HCT116 (cell line): ENCODE measurements at regions not wholly inside any gene's neighbourhood (a gene's known extent, or its start where the extent isn't known, plus 50 kb on each side); places are given as distances from the start of the nearest gene placed in this dataset.

Experiments used
- ATAC-seq: fragments of 200-7000 bp; cut with Tn5 transposase; 2 replicates; pipeline ENCODE4 v1.9.1; 2020; ENCODE audit warnings: mild to moderate bottlenecking, moderate library complexity
- BruUV-seq: library from RNA; stranded (reverse); fragments of 400-500 nt; replicated peaks from 2 replicates; lab custom pipeline; 2021; lab: Mats Ljungman, UMichigan
- CTCF ChIA-PET: fragments of 300-600 bp; sonication (Branson Sonifier 250); formaldehyde crosslinking; loops from one replicate; lab custom pipeline; 2021; ENCODE audit warnings: antibody characterized with exemption; lab: Charles Lee
- POLR2A ChIA-PET: fragments of 300-600, 350-600 bp; sonication (Branson Sonifier 250); formaldehyde crosslinking; loops from one replicate; lab custom pipeline; 2021; ENCODE audit warnings: antibody characterized with exemption; lab: Charles Lee
- RAD21 ChIA-PET, 2 experiments: fragments of 300-600 bp; sonication (Branson Sonifier 250); formaldehyde crosslinking; loops; one replicate each; lab custom pipeline; 2023; ENCODE audit warnings: low total read pairs in 2 of 2; ENCODE audit not compliant: uncharacterized antibody in 2 of 2, unreplicated experiment in 2 of 2, low non-redundant PET in 1 of 2; lab: Charles Lee
- DNase-seq: peaks from one replicate; pipeline ENCODE4 v3.0.0-alpha.2; 2010; ENCODE audit warnings: low read depth, low spot score
- H2AFZ ChIP-seq: fragments of 200-600 bp; shearing (Covaris generic), sonication (generic); 2 replicates; pipeline ENCODE4 v1.6.1; 2017; ENCODE audit warnings: low read depth, mixed run types, mixed read lengths, antibody characterized with exemption, low read length; ENCODE audit not compliant: poor library complexity, severe bottlenecking
- H3K27ac ChIP-seq: 2 replicates; pipeline ENCODE4 v1.5.1; 2012; ENCODE audit warnings: low read depth, low read length
- H3K27me3 ChIP-seq: fragments of 200-600 bp; sonication (generic); 2 replicates; pipeline ENCODE4 v1.6.1; 2016; ENCODE audit warnings: mixed run types, low read length, mixed read lengths; ENCODE audit not compliant: insufficient read depth
- H3K36me3 ChIP-seq, 2 experiments: fragments of 200-500 bp in 1 of 2; fragments of 200-600 bp in 1 of 2; sonication (Bioruptor generic) in 1 of 2; sonication (generic) in 1 of 2; 2 replicates each; pipeline versions ENCODE4 v1.5.1 to v1.6.1; 2014 to 2016; ENCODE audit warnings: low read length in 2 of 2, inconsistent platforms in 1 of 2, mixed read lengths in 1 of 2, mixed run types in 1 of 2; ENCODE audit not compliant: insufficient read depth in 2 of 2, control insufficient read depth in 1 of 2
- H3K4me1 ChIP-seq, 2 experiments: fragments of 200-600 bp in 1 of 2; sonication (generic) in 1 of 2; 2 replicates each; pipeline versions ENCODE4 v1.5.1 to v1.6.1; 2012 to 2017; ENCODE audit warnings: low read length in 2 of 2, inconsistent platforms in 1 of 2, mild to moderate bottlenecking in 1 of 2, mixed read lengths in 1 of 2, mixed run types in 1 of 2, moderate library complexity in 1 of 2; ENCODE audit not compliant: insufficient read depth in 2 of 2, control insufficient read depth in 1 of 2
- H3K4me2 ChIP-seq: fragments of 200-600 bp; sonication (generic); 2 replicates; pipeline ENCODE4 v1.6.1; 2017; ENCODE audit warnings: mixed run types, low read length, mixed read lengths
- H3K4me3 ChIP-seq, 2 experiments: fragments of 200-600 bp in 1 of 2; sonication (generic) in 1 of 2; replicated peaks in 1 of 2; 2 replicates each; pipeline ENCODE4 v1.5.1; 2011 to 2016; ENCODE audit warnings: low read length in 2 of 2, control low read depth in 1 of 2, low read depth in 1 of 2, mild to moderate bottlenecking in 1 of 2, mixed read lengths in 1 of 2, mixed run types in 1 of 2
- H3K79me2 ChIP-seq: fragments of 200-600 bp; sonication (generic); 2 replicates; pipeline ENCODE4 v1.6.1; 2017; ENCODE audit warnings: mild to moderate bottlenecking, mixed run types, low read length, moderate library complexity, mixed read lengths; ENCODE audit not compliant: insufficient read depth
- H3K9ac ChIP-seq: fragments of 200-600 bp; sonication (generic); 2 replicates; pipeline ENCODE4 v1.6.1; 2016; ENCODE audit warnings: low read length, mixed read lengths
- H3K9me2 ChIP-seq: fragments of 200-600 bp; sonication (generic), shearing (Covaris generic); 2 replicates; pipeline ENCODE4 v1.6.1; 2017; ENCODE audit warnings: mixed run types, mild to moderate bottlenecking, moderate library complexity; ENCODE audit not compliant: insufficient read depth
- H3K9me3 ChIP-seq, 2 experiments: fragments of 200-500 bp in 1 of 2; fragments of 200-600 bp in 1 of 2; sonication (Bioruptor generic) in 1 of 2; sonication (generic) in 1 of 2; 2 replicates each; pipeline ENCODE4 v1.6.1; 2014 to 2017; ENCODE audit warnings: low read length in 2 of 2, mixed read lengths in 2 of 2, inconsistent platforms in 1 of 2, low read depth in 1 of 2, mild to moderate bottlenecking in 1 of 2, mixed run types in 1 of 2, moderate library complexity in 1 of 2; ENCODE audit not compliant: control insufficient read depth in 1 of 2, insufficient read depth in 1 of 2
- H4K20me1 ChIP-seq: fragments of 200-600 bp; sonication (generic), shearing (Covaris generic); 2 replicates; pipeline ENCODE4 v1.6.1; 2017; ENCODE audit warnings: mixed run types, mild to moderate bottlenecking, moderate library complexity; ENCODE audit not compliant: insufficient read depth
- CEBPB ChIP-seq: IDR thresholded peaks from 2 replicates; pipeline ENCODE4 v1.6.1; 2012; ENCODE audit warnings: low read depth
- EGR1 ChIP-seq: IDR thresholded peaks from 2 replicates; pipeline ENCODE4 v1.6.1; 2012; ENCODE audit warnings: low read depth
- ELF1 ChIP-seq: IDR thresholded peaks from 2 replicates; pipeline ENCODE4 v1.6.1; 2012; ENCODE audit warnings: low read depth, borderline replicate concordance
- EZH2phosphoT487 ChIP-seq: fragments of 200-600 bp; IDR thresholded peaks from 2 replicates; pipeline ENCODE4 v1.6.1; 2018; ENCODE audit warnings: antibody characterized with exemption, borderline replicate concordance
- JUND ChIP-seq: IDR thresholded peaks from 2 replicates; pipeline ENCODE4 v1.6.1; 2012
- POLR2AphosphoS5 ChIP-seq: IDR thresholded peaks from 2 replicates; pipeline ENCODE4 v1.6.1; 2011; ENCODE audit warnings: mild to moderate bottlenecking, low read depth, low read length, moderate library complexity
- RAD21 ChIP-seq: IDR thresholded peaks from 2 replicates; pipeline ENCODE4 v1.6.1; 2012; ENCODE audit warnings: low read depth, mild to moderate bottlenecking
- SIN3A ChIP-seq: IDR thresholded peaks from 2 replicates; pipeline ENCODE4 v1.6.1; 2012; ENCODE audit warnings: low read depth
- SP1 ChIP-seq: IDR thresholded peaks from 2 replicates; pipeline ENCODE4 v1.6.1; 2012; ENCODE audit warnings: low read depth
- TCF7L2 ChIP-seq: IDR thresholded peaks from 2 replicates; pipeline ENCODE4 v1.7.0; 2011; ENCODE audit warnings: borderline replicate concordance, inconsistent platforms; ENCODE audit not compliant: insufficient read depth, insufficient read length; ENCODE audit errors: extremely low read depth
- ZFX ChIP-seq: fragments of 450-650 bp; IDR thresholded peaks from 2 replicates; pipeline ENCODE4 v1.6.1; 2017
- ZNF274 ChIP-seq: fragments of 200-500 bp; sonication (Bioruptor generic); IDR thresholded peaks from 2 replicates; pipeline ENCODE4 v1.6.1; 2014; ENCODE audit warnings: mild to moderate bottlenecking, low read depth, low read length, inconsistent platforms
- intact Hi-C: fragments of 100-400 bp; cut with micrococcal nuclease; formaldehyde crosslinking; loops from 2 replicates; pipeline ENCODE4 v1.10.0; 2022
- TF ChIP-seq, protein P1 (sequence below), 3 experiments: fragments of 200-600 bp in 1 of 3; sonication (generic) in 1 of 3; IDR thresholded peaks in 2 of 3; conservative IDR thresholded peaks in 1 of 3; 2 replicates each; pipeline ENCODE4 v1.5.1; 2012 to 2017; ENCODE audit warnings: low read depth in 2 of 3, low read length in 2 of 3, antibody characterized with exemption in 1 of 3, borderline replicate concordance in 1 of 3, control low read depth in 1 of 3, mild to moderate bottlenecking in 1 of 3, mixed read lengths in 1 of 3, mixed run types in 1 of 3, moderate library complexity in 1 of 3; ENCODE audit not compliant: insufficient read depth in 1 of 3
- TF ChIP-seq, protein P2 (sequence below): IDR thresholded peaks from 2 replicates; pipeline ENCODE4 v1.6.1; 2012
- TF ChIP-seq, protein P3 (sequence below): IDR thresholded peaks from 2 replicates; pipeline ENCODE4 v1.6.1; 2012
- TF ChIP-seq, protein P4 (sequence below): IDR thresholded peaks from 2 replicates; pipeline ENCODE4 v1.6.1; 2011; ENCODE audit warnings: mild to moderate bottlenecking, low read length, moderate library complexity; ENCODE audit not compliant: insufficient replicate concordance; ENCODE audit errors: extremely low read depth

DNA sequence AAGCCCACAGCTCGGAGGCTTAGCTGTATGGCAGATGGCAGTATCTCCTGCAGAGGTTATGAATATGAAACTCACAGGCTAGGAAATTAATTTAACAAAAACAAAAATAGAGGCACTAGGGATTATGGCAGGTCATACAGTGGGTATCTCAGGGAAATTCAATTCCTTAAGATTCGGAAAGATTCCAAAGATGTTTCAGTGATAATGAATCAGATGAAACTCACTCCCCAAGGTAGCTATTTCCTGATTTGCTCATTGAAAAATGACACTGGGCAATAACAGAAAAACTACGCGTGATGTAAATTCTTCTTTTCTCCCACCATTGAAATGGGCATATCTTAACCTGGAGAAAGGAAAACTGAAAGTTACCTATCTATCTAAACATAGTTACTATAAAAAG lies 414.1 kb downstream of the STK39 start:
- BruUV-seq = no TSS peak
- RAD21 ChIA-PET = no interaction called here

DNA sequence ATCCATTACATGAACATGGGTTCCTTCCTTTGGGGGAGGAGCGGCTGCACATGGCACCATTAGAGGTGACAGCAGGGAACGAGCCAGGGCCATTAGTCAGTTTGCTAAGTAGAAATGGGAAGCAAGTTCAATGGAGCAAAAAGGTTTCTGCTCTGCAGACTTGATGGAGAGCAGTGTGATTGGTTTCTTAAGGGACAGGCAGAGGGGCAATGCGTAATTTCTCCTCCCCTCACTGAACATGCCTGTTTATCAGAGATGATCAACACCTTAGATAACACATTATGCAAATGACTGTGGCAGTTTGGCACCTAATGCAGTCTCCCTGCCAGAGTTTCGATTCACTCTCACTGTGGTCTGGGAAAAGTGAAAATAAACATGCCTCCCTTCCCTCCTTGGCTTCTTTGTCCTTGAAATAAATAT lies 414.5 kb downstream of the STK39 start:
- RAD21 ChIA-PET = no interaction called here
- POLR2A ChIA-PET = no interaction called here
- intact Hi-C loops = no loop called here
- Histone ChIP-seq H3K79me2 (no peaks in the 10 kb centered on the region), H3K4me3 (no peak overlapping the region), H3K27me3 (peaks cover 25% of the 10 kb centered on the region), H3K9me2 (no peaks in the 10 kb centered on the region), H3K9me3 (no peaks in the 10 kb centered on the region), H3K36me3 (no peaks in the 10 kb centered on the region), H3K4me2 (no peak overlapping the region), H4K20me1 (no peaks in the 10 kb centered on the region), H3K4me1 (no peaks in the 10 kb centered on the region), H3K27ac (no peak overlapping the region), H2AFZ (no peak overlapping the region), H3K9ac (no peak overlapping the region)
- ATAC-seq = no peak
- no peak for DNase-seq
- CTCF ChIA-PET = no interaction called here
- no TSS peak for BruUV-seq
- TF ChIP-seq, protein P1, sequence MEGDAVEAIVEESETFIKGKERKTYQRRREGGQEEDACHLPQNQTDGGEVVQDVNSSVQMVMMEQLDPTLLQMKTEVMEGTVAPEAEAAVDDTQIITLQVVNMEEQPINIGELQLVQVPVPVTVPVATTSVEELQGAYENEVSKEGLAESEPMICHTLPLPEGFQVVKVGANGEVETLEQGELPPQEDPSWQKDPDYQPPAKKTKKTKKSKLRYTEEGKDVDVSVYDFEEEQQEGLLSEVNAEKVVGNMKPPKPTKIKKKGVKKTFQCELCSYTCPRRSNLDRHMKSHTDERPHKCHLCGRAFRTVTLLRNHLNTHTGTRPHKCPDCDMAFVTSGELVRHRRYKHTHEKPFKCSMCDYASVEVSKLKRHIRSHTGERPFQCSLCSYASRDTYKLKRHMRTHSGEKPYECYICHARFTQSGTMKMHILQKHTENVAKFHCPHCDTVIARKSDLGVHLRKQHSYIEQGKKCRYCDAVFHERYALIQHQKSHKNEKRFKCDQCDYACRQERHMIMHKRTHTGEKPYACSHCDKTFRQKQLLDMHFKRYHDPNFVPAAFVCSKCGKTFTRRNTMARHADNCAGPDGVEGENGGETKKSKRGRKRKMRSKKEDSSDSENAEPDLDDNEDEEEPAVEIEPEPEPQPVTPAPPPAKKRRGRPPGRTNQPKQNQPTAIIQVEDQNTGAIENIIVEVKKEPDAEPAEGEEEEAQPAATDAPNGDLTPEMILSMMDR (IDR thresholded peaks at IDR 0.05 in 2 of 3, conservative IDR thresholded peaks at IDR 0.05 in 1 of 3; ENCODE audit: borderline replicate concordance in 1 of 3, insufficient read depth in 1 of 3, low read depth in 2 of 3, low read length in 2 of 3) = no peak
- TF ChIP-seq RAD21 (no peak), ZFX (no peak), EGR1 (no peak), SIN3A (no peak), TCF7L2 (no peak), EZH2phosphoT487 (no peak), JUND (no peak), ZNF274 (no peak), POLR2AphosphoS5 (no peak), CEBPB (no peak), SP1 (no peak)
- TF ChIP-seq, protein P2, sequence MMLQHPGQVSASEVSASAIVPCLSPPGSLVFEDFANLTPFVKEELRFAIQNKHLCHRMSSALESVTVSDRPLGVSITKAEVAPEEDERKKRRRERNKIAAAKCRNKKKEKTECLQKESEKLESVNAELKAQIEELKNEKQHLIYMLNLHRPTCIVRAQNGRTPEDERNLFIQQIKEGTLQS = no peak

More for the DNA sequence above, 414.1 kb downstream of the STK39 start:
- DNase-seq (no peak), ATAC-seq (no peak)
- no peak overlapping the region for H3K4me2 ChIP-seq
- no peaks in the 10 kb centered on the region for H3K79me2 ChIP-seq
- no peaks in the 10 kb centered on the region for H3K9me3 ChIP-seq
- intact Hi-C loops = no loop called here
- no peaks in the 10 kb centered on the region for H3K4me1 ChIP-seq
- TF ChIP-seq, protein P3, sequence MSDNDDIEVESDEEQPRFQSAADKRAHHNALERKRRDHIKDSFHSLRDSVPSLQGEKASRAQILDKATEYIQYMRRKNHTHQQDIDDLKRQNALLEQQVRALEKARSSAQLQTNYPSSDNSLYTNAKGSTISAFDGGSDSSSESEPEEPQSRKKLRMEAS = no peak
- no peak for TF ChIP-seq EGR1
- TF ChIP-seq ELF1 = no peak
- no peak for TF ChIP-seq POLR2AphosphoS5
- TF ChIP-seq TCF7L2 = no peak
- TF ChIP-seq, protein P4, sequence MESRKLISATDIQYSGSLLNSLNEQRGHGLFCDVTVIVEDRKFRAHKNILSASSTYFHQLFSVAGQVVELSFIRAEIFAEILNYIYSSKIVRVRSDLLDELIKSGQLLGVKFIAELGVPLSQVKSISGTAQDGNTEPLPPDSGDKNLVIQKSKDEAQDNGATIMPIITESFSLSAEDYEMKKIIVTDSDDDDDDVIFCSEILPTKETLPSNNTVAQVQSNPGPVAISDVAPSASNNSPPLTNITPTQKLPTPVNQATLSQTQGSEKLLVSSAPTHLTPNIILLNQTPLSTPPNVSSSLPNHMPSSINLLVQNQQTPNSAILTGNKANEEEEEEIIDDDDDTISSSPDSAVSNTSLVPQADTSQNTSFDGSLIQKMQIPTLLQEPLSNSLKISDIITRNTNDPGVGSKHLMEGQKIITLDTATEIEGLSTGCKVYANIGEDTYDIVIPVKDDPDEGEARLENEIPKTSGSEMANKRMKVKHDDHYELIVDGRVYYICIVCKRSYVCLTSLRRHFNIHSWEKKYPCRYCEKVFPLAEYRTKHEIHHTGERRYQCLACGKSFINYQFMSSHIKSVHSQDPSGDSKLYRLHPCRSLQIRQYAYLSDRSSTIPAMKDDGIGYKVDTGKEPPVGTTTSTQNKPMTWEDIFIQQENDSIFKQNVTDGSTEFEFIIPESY = no peak
- TF ChIP-seq ZFX = no peak
- no peak overlapping the region for H2AFZ ChIP-seq
- H3K27ac ChIP-seq = no peak overlapping the region
- CTCF ChIA-PET = no interaction called here
- POLR2A ChIA-PET = no interaction called here
- H4K20me1 ChIP-seq = no peaks in the 10 kb centered on the region
- H3K27me3 ChIP-seq = peaks cover 25% of the 10 kb centered on the region
- no peaks in the 10 kb centered on the region for H3K9me2 ChIP-seq
- no peaks in the 10 kb centered on the region for H3K36me3 ChIP-seq
- H3K4me3 ChIP-seq = no peak overlapping the region
- H3K9ac ChIP-seq = no peak overlapping the region
